SK-N-SH treated with all-trans-retinoic acid at 6 μM for 48 hours (cell line): ENCODE measurements at regions not wholly inside any gene's neighbourhood (a gene's known extent, or its start where the extent isn't known, plus 50 kb on each side); places are given as distances from the start of the nearest gene placed in this dataset.

Source experiments
- ATAC-seq: fragments of 200-7000 bp; cut with Tn5 transposase; 3 replicates; pipeline ENCODE4 v1.9.1; 2020; ENCODE audit warnings: mild to moderate bottlenecking, moderate library complexity
- BACH2 ChIP-seq: fragments of 250-450 bp; sonication (Bioruptor Pico); IDR thresholded peaks from 2 replicates; pipeline ENCODE4 v1.9.0; 2021; ENCODE audit warnings: mild to moderate bottlenecking, borderline replicate concordance
- CSDC2 ChIP-seq: fragments of 250-450 bp; sonication (Bioruptor Pico); IDR thresholded peaks from 2 replicates; pipeline ENCODE4 v1.5.0; 2020; ENCODE audit warnings: mild to moderate bottlenecking, moderate library complexity
- ESRRG ChIP-seq: fragments of 250-450 bp; sonication (Bioruptor Pico); IDR thresholded peaks from 2 replicates; pipeline ENCODE4 v1.6.1; 2021; ENCODE audit warnings: mild to moderate bottlenecking
- GLIS3 ChIP-seq: fragments of 250-450 bp; sonication (Bioruptor Pico); IDR thresholded peaks from 2 replicates; pipeline ENCODE4 v1.5.0; 2020; ENCODE audit warnings: mild to moderate bottlenecking, moderate library complexity
- ISL1 ChIP-seq: fragments of 250-450 bp; sonication (Bioruptor Pico); IDR thresholded peaks from 2 replicates; pipeline ENCODE4 v2.1.2; 2022; ENCODE audit warnings: mild to moderate bottlenecking, moderate library complexity
- OSR1 ChIP-seq: fragments of 250-450 bp; sonication (Bioruptor Pico); IDR thresholded peaks from 2 replicates; pipeline ENCODE4 v1.8.0; 2022; ENCODE audit warnings: moderate library complexity, mild to moderate bottlenecking, inconsistent platforms
- PATZ1 ChIP-seq: fragments of 250-450 bp; sonication (Bioruptor Pico); IDR thresholded peaks from 2 replicates; pipeline ENCODE4 v1.8.0; 2020; ENCODE audit warnings: mild to moderate bottlenecking, moderate library complexity, borderline replicate concordance
- POU6F1 ChIP-seq: fragments of 250-450 bp; sonication (Bioruptor Pico); IDR thresholded peaks from 2 replicates; pipeline ENCODE4 v1.8.0; 2021; ENCODE audit warnings: low read depth, mild to moderate bottlenecking, moderate library complexity, borderline replicate concordance
- PPARA ChIP-seq: fragments of 250-450 bp; sonication (Bioruptor Pico); IDR thresholded peaks from 2 replicates; pipeline ENCODE4 v1.5.0; 2020; ENCODE audit warnings: mild to moderate bottlenecking, borderline replicate concordance
- RARB ChIP-seq: fragments of 250-450 bp; sonication (Bioruptor Pico); IDR thresholded peaks from 2 replicates; pipeline ENCODE4 v1.8.0; 2021; ENCODE audit warnings: mild to moderate bottlenecking, moderate library complexity
- SNAI2 ChIP-seq: fragments of 250-450 bp; sonication (Bioruptor Pico); IDR thresholded peaks from 2 replicates; pipeline ENCODE4 v1.5.0; 2020; ENCODE audit warnings: mild to moderate bottlenecking, moderate library complexity
- TCF4 ChIP-seq: fragments of 250-450 bp; sonication (Bioruptor Pico); IDR thresholded peaks from 2 replicates; pipeline ENCODE4 v1.8.0; 2021; ENCODE audit warnings: mild to moderate bottlenecking, moderate library complexity, borderline replicate concordance
- TOX ChIP-seq: fragments of 250-450 bp; sonication (Bioruptor Pico); IDR thresholded peaks from 2 replicates; pipeline ENCODE4 v1.8.0; 2021; ENCODE audit warnings: mild to moderate bottlenecking, moderate library complexity, borderline replicate concordance
- TSHZ2 ChIP-seq: fragments of 250-450 bp; sonication (Bioruptor Pico); IDR thresholded peaks from 2 replicates; pipeline ENCODE4 v1.5.0; 2020; ENCODE audit warnings: mild to moderate bottlenecking, moderate library complexity
- ZC3H10 ChIP-seq: fragments of 250-450 bp; sonication (Bioruptor Pico); IDR thresholded peaks from 2 replicates; pipeline ENCODE4 v1.5.1; 2021; ENCODE audit warnings: mild to moderate bottlenecking, moderate library complexity
- ZFP3 ChIP-seq: fragments of 250-450 bp; sonication (Bioruptor Pico); IDR thresholded peaks from 2 replicates; pipeline ENCODE4 v1.5.0; 2020; ENCODE audit warnings: mild to moderate bottlenecking, moderate library complexity
- ZFP30 ChIP-seq: fragments of 450-650 bp; formaldehyde crosslinking; IDR thresholded peaks from 2 replicates; pipeline ENCODE4 v1.5.0; 2022; ENCODE audit warnings: mild to moderate bottlenecking, moderate library complexity
- ZNF565 ChIP-seq: fragments of 450-650 bp; formaldehyde crosslinking; conservative IDR thresholded peaks from 2 replicates; pipeline ENCODE4 v1.5.0; 2020; ENCODE audit warnings: low read depth, mild to moderate bottlenecking, moderate library complexity
- ZNF8 ChIP-seq: fragments of 450-650 bp; formaldehyde crosslinking; IDR thresholded peaks from 2 replicates; pipeline ENCODE4 v1.5.0; 2020; ENCODE audit warnings: mild to moderate bottlenecking, moderate library complexity
- TF ChIP-seq, protein P1 (sequence below): fragments of 250-450 bp; sonication (Bioruptor Pico); IDR thresholded peaks from 2 replicates; pipeline ENCODE4 v1.5.1; 2020; ENCODE audit warnings: low read depth, mild to moderate bottlenecking, moderate library complexity
- TF ChIP-seq, protein P2 (sequence below): fragments of 250-450 bp; sonication (Bioruptor Pico); IDR thresholded peaks from 2 replicates; pipeline ENCODE4 v1.5.1; 2021; ENCODE audit warnings: mild to moderate bottlenecking, moderate library complexity

DNA sequence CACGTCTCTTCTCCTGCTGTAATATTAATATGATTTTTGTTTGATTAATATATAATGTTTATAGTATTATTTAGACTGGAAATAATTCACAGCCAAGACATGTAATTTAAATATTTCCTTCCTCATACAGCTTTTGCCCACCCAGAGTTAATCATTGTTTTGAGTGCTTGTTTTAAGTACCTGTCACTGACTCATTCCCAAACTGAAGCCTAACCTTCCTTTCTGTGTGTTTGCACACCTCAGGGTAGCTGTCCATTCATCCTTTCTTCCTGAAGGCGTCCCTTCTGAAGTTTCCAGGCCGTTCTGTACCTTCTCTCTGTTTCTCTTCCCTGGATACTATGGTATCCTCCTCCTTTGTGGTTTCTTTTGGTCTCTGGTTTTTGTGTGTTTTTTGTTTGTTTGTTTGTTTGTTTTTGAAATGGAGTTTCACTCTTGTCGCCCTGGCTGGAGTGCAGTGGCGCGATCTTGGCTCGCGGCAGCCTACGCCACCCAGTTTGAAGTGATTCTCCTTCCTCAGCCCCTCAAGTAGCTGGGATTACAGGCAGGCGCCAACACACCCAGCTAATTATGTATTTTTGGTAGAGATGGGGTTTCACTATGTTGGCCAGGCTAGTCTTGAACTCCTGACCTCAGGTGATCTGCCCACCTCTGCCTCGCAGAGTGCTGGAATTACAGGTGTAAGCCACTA lies 312.4 kb downstream of the DOCK8 start:
- no peak for TF ChIP-seq ZC3H10 (CRISPR knock-in tag)
- no peak for TF ChIP-seq OSR1
- TF ChIP-seq PATZ1 (CRISPR knock-in tag), result no peak
- TF ChIP-seq ZFP3 (CRISPR knock-in tag), result no peak
- TF ChIP-seq ZNF565 (CRISPR knock-in tag), result no peak
- TF ChIP-seq ESRRG (CRISPR knock-in tag), result no peak
- TF ChIP-seq TCF4, result no peak
- TF ChIP-seq, protein P1, sequence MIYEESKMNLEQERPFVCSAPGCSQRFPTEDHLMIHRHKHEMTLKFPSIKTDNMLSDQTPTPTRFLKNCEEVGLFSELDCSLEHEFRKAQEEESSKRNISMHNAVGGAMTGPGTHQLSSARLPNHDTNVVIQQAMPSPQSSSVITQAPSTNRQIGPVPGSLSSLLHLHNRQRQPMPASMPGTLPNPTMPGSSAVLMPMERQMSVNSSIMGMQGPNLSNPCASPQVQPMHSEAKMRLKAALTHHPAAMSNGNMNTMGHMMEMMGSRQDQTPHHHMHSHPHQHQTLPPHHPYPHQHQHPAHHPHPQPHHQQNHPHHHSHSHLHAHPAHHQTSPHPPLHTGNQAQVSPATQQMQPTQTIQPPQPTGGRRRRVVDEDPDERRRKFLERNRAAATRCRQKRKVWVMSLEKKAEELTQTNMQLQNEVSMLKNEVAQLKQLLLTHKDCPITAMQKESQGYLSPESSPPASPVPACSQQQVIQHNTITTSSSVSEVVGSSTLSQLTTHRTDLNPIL (CRISPR knock-in tag), result no peak
- TF ChIP-seq, protein P2, sequence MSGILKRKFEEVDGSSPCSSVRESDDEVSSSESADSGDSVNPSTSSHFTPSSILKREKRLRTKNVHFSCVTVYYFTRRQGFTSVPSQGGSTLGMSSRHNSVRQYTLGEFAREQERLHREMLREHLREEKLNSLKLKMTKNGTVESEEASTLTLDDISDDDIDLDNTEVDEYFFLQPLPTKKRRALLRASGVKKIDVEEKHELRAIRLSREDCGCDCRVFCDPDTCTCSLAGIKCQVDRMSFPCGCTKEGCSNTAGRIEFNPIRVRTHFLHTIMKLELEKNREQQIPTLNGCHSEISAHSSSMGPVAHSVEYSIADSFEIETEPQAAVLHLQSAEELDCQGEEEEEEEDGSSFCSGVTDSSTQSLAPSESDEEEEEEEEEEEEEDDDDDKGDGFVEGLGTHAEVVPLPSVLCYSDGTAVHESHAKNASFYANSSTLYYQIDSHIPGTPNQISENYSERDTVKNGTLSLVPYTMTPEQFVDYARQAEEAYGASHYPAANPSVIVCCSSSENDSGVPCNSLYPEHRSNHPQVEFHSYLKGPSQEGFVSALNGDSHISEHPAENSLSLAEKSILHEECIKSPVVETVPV (CRISPR knock-in tag), result no peak
- TF ChIP-seq GLIS3 (CRISPR knock-in tag), result no peak
- TF ChIP-seq BACH2 (CRISPR knock-in tag), result no peak
- no peak for TF ChIP-seq RARB (CRISPR knock-in tag)
- TF ChIP-seq CSDC2 (CRISPR knock-in tag), result no peak
- TF ChIP-seq POU6F1 (CRISPR knock-in tag), result no peak
- no peak for ATAC-seq

- TF ChIP-seq GLIS3 (CRISPR knock-in tag) (no peak), ZNF8 (no peak), PPARA (CRISPR knock-in tag) (no peak), ZFP30 (CRISPR knock-in tag) (no peak), TSHZ2 (CRISPR knock-in tag) (no peak), TOX (CRISPR knock-in tag) (no peak), ZC3H10 (CRISPR knock-in tag) (no peak), POU6F1 (CRISPR knock-in tag) (no peak), BACH2 (CRISPR knock-in tag) (no peak), TCF4 (no peak), ZFP3 (CRISPR knock-in tag) (no peak), PATZ1 (CRISPR knock-in tag) (no peak), SNAI2 (no peak), OSR1 (no peak), ISL1 (CRISPR knock-in tag) (no peak), ZNF565 (CRISPR knock-in tag) (no peak)
- no peak for ATAC-seq
Measured at GRCh38 chr9:529731-530130, 311.8 kb upstream of the DMRT1 start.
